ENCODE measurements at regions not wholly inside any gene's neighbourhood (a gene's known extent, or its start where the extent isn't known, plus 50 kb on each side); places are given as distances from the start of the nearest gene placed in this dataset.

DNA sequence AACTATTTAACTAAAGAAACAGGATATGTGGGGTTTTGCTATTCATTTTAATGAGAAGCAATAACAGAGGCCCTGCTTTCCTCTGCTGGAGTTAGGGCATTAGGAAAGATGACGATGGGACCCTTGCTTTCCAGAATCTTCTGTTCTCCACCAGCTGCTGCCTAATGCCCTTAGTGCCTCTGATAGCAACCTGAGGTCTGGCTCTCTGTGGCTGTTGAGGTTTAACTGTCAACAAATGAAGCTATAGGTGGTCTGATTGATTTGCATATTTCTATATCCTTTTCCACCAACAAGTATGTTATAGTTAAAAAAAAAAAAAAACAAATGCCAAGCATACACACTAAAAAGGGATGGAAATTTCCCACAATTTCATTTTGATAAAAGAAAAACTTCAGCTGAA, 115.1 kb upstream of the NCK2 start:
- H2AFZ ChIP-seq (ENCODE audit: low read length): no peak overlapping the region
- no peaks in the 10 kb centered on the region for H3K9me3 ChIP-seq (ENCODE audit: control insufficient read depth, insufficient read depth, low read depth, low read length)
- no peak for DNase-seq (ENCODE audit: low read depth in 2 of 2)
- no peaks in the 10 kb centered on the region for H3K4me1 ChIP-seq (ENCODE audit: control insufficient read depth, extremely low read depth, insufficient read depth, low read length)
- H3K79me2 ChIP-seq (ENCODE audit: control insufficient read depth, insufficient read depth, low read length): no peaks in the 10 kb centered on the region
- H3K4me3 ChIP-seq (replicated peaks in 1 of 4; ENCODE audit: control extremely low read depth in 1 of 4, insufficient read depth in 1 of 4, low read depth in 3 of 4, low read length in 4 of 4): no peak overlapping the region
- no peaks in the 10 kb centered on the region for H4K20me1 ChIP-seq (ENCODE audit: control insufficient read depth, extremely low read depth, insufficient read depth, low read length)
- TF ChIP-seq, protein P1, sequence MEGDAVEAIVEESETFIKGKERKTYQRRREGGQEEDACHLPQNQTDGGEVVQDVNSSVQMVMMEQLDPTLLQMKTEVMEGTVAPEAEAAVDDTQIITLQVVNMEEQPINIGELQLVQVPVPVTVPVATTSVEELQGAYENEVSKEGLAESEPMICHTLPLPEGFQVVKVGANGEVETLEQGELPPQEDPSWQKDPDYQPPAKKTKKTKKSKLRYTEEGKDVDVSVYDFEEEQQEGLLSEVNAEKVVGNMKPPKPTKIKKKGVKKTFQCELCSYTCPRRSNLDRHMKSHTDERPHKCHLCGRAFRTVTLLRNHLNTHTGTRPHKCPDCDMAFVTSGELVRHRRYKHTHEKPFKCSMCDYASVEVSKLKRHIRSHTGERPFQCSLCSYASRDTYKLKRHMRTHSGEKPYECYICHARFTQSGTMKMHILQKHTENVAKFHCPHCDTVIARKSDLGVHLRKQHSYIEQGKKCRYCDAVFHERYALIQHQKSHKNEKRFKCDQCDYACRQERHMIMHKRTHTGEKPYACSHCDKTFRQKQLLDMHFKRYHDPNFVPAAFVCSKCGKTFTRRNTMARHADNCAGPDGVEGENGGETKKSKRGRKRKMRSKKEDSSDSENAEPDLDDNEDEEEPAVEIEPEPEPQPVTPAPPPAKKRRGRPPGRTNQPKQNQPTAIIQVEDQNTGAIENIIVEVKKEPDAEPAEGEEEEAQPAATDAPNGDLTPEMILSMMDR (conservative IDR thresholded peaks at IDR 0.05 in 1 of 2, IDR thresholded peaks at IDR 0.05 in 1 of 2; ENCODE audit: low read depth in 1 of 2, low read length in 2 of 2): no peak
- TF ChIP-seq EZH2 (IDR thresholded peaks at IDR 0.05; ENCODE audit: low read length, missing control alignments): no peak
- H3K27ac ChIP-seq (ENCODE audit: insufficient read depth, low read length): no peak overlapping the region
- no peak overlapping the region for H3K4me2 ChIP-seq (ENCODE audit: extremely low read depth, insufficient read depth, low read length)
- no peaks in the 10 kb centered on the region for H3K36me3 ChIP-seq (ENCODE audit: control insufficient read depth, insufficient read depth, low read length)
- H3K27me3 ChIP-seq (ENCODE audit: control insufficient read depth, insufficient read depth, low read length): peaks cover 4% of the 10 kb centered on the region
- no peak overlapping the region for H3K9ac ChIP-seq (ENCODE audit: insufficient read depth, low read length)

DNA sequence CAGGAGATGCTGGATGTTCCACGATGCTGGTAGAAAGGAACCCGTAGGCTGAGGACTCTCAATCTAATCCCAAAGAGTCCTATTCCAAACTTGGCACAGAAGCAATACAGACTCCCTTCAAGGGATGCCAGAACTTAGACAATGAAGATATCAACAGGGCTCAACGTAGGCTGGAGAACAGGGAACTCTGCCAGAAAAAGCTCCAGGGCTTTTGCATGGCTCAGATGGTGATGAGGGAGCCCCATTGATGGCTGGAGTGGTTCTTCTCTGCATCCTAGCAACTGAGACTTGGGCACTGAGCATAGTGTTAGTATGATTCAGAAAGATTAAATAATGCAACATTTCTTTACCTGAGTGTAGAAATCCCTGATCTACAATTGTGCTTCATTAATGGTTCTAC, 117.2 kb upstream of the NCK2 start:
- Histone ChIP-seq H3K4me2 (ENCODE audit: extremely low read depth, insufficient read depth, low read length) (no peak overlapping the region), H3K36me3 (ENCODE audit: control insufficient read depth, insufficient read depth, low read length) (no peaks in the 10 kb centered on the region), H3K9me3 (ENCODE audit: control insufficient read depth, insufficient read depth, low read depth, low read length) (no peaks in the 10 kb centered on the region), H3K27ac (ENCODE audit: insufficient read depth, low read length) (no peak overlapping the region), H2AFZ (ENCODE audit: low read length) (no peak overlapping the region), H3K9ac (ENCODE audit: insufficient read depth, low read length) (no peak overlapping the region), H3K4me1 (ENCODE audit: control insufficient read depth, extremely low read depth, insufficient read depth, low read length) (no peaks in the 10 kb centered on the region), H4K20me1 (ENCODE audit: control insufficient read depth, extremely low read depth, insufficient read depth, low read length) (no peaks in the 10 kb centered on the region), H3K27me3 (ENCODE audit: control insufficient read depth, insufficient read depth, low read length) (peaks cover 7% of the 10 kb centered on the region), H3K79me2 (ENCODE audit: control insufficient read depth, insufficient read depth, low read length) (no peaks in the 10 kb centered on the region), H3K4me3 (replicated peaks in 1 of 4; ENCODE audit: control extremely low read depth in 1 of 4, insufficient read depth in 1 of 4, low read depth in 3 of 4, low read length in 4 of 4) (no peak overlapping the region)
- TF ChIP-seq, protein P1 (conservative IDR thresholded peaks at IDR 0.05 in 1 of 2, IDR thresholded peaks at IDR 0.05 in 1 of 2; ENCODE audit: low read depth in 1 of 2, low read length in 2 of 2): no peak
- TF ChIP-seq EZH2 (IDR thresholded peaks at IDR 0.05; ENCODE audit: low read length, missing control alignments): no peak
- no peak for DNase-seq (ENCODE audit: low read depth in 2 of 2)

DNA sequence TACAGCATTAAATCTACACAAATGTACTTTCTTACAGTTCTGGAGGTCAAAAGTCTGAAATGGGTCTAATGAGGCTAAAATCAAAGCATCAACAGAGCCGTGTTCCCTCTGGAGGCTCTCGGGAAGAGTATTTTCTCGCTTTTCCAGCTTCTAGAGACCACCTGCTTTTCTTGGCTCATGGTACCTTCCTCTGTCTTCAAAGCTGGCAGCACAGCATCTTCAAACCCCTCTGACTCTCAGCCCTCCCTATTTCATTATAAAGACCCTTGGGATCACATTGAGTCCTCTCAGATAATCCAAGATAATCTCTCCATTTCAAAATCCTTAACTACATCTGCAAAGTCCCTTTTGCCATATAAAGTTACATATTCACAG, 117.8 kb upstream of the NCK2 start:
- Histone ChIP-seq H3K27me3 (ENCODE audit: control insufficient read depth, insufficient read depth, low read length) (peaks cover 7% of the 10 kb centered on the region), H3K36me3 (ENCODE audit: control insufficient read depth, insufficient read depth, low read length) (no peaks in the 10 kb centered on the region), H3K4me1 (ENCODE audit: control insufficient read depth, extremely low read depth, insufficient read depth, low read length) (no peaks in the 10 kb centered on the region), H3K4me3 (replicated peaks in 1 of 4; ENCODE audit: control extremely low read depth in 1 of 4, insufficient read depth in 1 of 4, low read depth in 3 of 4, low read length in 4 of 4) (no peak overlapping the region), H3K27ac (ENCODE audit: insufficient read depth, low read length) (no peak overlapping the region), H3K9ac (ENCODE audit: insufficient read depth, low read length) (no peak overlapping the region), H3K79me2 (ENCODE audit: control insufficient read depth, insufficient read depth, low read length) (no peaks in the 10 kb centered on the region), H2AFZ (ENCODE audit: low read length) (no peak overlapping the region), H4K20me1 (ENCODE audit: control insufficient read depth, extremely low read depth, insufficient read depth, low read length) (no peaks in the 10 kb centered on the region), H3K4me2 (ENCODE audit: extremely low read depth, insufficient read depth, low read length) (no peak overlapping the region), H3K9me3 (ENCODE audit: control insufficient read depth, insufficient read depth, low read depth, low read length) (no peaks in the 10 kb centered on the region)
- no peak for DNase-seq (ENCODE audit: low read depth in 2 of 2)
- TF ChIP-seq, protein P1 (conservative IDR thresholded peaks at IDR 0.05 in 1 of 2, IDR thresholded peaks at IDR 0.05 in 1 of 2; ENCODE audit: low read depth in 1 of 2, low read length in 2 of 2): no peak
- TF ChIP-seq EZH2 (IDR thresholded peaks at IDR 0.05; ENCODE audit: low read length, missing control alignments): no peak
